NCI-H524 (cell line): ENCODE measurements at regions not wholly inside any gene's neighbourhood (a gene's known extent, or its start where the extent isn't known, plus 50 kb on each side); places are given as distances from the start of the nearest gene placed in this dataset.

Experiments used
- DNase-seq, 2 experiments: peaks; one replicate each; lab custom pipeline; 2025; lab: John Stamatoyannopoulos, UW

- no peak for DNase-seq
Observed at GRCh38 chr7:47043304-47043703, 538.6 kb downstream of the TNS3 start.

DNA sequence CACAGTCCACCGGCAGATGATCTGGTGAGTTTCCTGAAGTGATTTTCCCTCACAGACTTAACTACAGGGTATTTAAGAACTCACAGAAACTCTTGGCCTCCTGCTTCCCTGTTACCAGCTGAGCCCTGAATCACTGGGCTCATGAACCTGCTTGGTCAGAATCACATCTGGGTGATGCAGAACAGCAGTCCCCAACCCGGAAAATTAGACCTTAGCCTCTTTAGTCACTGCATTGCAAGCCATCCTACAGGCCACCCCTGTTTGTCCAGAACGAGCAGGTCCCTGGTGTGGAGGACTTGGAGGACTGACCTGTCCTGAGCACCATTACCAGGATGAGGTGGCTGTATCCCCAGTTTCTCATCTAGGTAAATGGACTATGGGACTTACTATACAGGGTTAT lies 539.2 kb downstream of the TNS3 start:
- no peak for DNase-seq

DNA sequence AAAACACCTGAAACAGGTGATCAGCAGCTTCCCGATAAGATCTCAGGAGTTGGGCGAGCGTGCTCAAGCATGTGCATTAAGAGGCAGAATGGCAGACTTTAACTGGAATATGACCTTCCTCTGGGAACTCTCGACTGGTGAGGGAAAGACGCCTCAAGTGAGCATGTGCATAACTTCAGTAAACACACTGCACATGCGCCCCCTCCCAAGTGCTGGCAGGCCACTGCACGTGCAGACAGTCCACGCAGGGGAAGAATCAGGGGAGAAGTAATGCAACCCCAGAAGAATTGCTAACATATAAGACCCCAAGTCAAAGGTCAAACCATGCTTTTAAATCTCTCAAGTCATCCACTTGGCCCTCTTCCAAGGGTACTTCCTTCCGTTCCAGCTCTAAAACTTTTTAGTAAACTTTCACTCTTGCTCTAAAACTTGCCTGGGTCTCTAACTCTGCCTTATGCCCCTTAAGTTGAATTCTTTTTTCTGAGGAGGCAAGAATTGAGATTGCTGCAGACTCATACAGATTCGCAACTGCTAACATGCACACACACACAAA lies 541.0 kb downstream of the TNS3 start:
- DNase-seq = no peak

DNA sequence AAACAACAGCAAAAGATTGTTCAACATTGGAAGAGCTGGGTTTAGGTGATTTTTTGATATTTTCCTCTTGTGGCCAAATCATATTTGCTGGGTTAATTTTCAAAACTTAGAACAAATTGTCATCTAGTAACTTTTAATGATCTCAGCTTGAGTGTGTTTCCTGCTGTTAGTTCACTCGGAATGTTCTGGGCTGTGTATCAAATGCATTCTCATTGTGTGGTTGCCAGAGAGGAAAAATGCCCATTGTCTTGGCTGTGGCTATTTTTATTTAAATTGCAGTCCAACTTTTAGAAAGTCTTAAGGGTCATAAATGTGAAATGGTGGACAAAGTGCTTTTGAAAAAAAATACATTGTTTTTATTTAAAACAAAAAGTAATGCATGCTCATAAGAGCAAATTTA lies 542.0 kb downstream of the TNS3 start:
- DNase-seq = no peak

DNA sequence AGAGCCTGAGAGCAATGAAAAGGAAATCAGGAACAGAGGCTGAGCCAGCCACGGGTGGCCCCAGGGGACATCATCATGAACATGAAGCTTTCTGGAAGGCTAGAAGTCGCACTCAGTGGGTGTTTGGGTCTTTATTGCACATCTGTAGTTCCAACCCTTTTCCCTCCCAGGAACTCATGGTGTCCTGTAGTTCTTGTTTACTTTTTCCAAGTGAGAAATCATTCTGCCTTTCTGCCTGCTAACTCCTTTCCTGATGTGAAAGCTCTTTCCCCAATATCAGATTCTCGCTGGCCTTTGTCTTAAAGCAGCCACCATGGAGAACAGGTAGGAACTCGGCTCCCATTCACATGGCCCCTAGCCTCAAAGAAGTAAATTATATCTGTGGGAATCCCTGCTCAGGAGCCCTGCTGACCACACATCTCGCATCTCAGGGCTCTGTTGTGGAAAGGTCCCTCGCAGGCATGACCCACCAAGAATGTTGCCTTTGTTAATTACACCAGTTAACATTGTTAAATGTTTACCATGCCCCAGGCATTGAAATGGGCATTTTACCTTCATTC lies 542.7 kb downstream of the TNS3 start:
- no peak for DNase-seq

GRCh38 chr7:47038621-47039020 lies 543.3 kb downstream of the TNS3 start:
- no peak for DNase-seq

DNA sequence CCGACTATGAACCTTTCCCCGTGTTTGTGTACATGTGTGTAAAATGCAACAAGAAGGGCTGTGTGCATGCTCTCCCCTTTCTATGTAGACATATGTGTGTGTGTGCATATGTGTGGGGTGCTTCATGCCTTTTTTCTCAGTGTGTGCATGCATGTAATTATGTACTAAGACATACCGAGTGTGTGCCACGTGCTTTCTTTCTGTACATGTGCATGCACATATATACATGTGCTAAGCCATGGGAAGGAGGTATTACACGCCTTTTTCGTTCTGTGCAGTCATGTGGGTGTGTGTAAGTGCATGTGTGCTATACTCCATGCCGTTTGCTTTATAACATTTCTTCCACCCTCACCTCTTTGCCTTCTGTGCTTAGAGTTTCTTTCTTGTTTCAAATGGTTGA lies 544.3 kb downstream of the TNS3 start:
- DNase-seq = no peak

DNA sequence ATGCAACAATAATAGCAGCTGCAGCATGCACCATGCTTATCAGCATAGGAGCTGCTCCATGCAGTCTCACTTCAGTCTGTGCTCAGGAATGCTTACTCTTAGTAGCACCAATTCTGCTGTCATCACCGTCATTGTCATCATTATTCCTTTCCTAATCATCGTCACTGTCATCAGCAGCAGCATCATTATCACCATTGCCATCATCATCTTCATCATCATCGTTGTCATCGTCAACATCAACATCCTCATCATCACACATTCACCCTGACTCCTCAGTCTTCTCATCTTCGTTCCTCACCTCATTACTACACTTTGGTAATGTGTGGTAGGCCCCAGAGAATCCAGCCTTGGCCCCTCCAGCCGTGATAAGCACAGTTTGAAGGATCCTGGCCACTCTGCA lies 545.0 kb downstream of the TNS3 start:
- DNase-seq = no peak

DNA sequence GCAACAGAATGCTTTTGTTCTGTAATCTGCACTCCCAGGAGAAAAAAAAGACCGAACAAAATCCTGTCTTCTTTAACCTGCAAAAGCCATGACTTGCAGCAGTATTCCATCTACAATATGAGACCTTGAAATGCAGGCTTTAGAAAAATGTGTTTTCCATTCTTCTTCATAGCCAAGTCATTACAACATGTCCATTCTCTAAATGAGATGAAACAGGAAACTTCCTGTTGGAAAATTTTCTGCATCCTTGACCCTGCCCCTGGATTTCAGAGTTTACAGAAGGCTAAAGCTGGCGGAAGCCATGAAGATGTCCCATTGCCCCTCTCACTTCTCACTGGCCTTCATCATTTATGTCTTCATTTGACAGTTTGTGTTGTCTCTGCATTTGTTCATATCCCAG lies 546.4 kb downstream of the TNS3 start:
- no peak for DNase-seq

- DNase-seq = peak; percentile 1 to 56
Observed at GRCh38 chr7:47034180-47034579, 547.7 kb downstream of the TNS3 start.

- no peak for DNase-seq
Observed at GRCh38 chr7:47032536-47032908, 549.4 kb downstream of the TNS3 start.

DNA sequence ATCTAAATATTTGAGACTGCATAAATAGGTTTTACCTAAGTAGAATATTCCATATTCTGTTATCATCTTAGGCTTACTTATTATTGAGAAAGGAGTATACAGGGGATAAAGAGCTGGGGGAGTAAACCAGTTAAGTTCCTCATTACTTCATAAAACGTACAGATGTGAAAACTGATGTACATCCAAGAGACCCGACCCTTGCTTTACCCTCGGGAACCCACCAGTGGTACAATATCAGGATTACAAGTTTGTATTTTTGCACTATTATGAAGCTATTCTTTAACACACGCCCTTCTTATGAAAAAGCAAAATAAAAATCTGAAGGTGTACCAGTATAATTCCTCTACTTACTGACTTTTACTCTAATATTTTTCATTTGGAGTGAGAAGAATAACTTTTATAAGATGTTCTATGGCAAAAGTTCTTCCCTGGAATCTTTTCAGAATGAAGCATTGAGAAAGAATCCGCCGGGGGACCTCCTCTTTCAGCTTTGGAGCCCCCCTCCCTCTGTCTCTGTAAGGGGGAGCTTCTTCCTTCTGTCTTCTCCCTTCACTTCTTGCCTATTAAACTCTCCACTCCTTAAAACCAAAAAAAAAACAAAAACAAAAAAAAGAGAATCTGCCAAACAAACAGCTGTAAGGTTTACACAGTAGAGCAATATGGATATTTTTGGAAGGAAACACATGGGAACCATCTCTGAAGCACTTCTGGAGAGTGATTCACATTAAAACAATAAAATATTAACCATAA lies 550.0 kb downstream of the TNS3 start:
- no peak for DNase-seq

GRCh38 chr7:47028284-47028683 lies 553.6 kb downstream of the TNS3 start:
- no peak for DNase-seq

DNA sequence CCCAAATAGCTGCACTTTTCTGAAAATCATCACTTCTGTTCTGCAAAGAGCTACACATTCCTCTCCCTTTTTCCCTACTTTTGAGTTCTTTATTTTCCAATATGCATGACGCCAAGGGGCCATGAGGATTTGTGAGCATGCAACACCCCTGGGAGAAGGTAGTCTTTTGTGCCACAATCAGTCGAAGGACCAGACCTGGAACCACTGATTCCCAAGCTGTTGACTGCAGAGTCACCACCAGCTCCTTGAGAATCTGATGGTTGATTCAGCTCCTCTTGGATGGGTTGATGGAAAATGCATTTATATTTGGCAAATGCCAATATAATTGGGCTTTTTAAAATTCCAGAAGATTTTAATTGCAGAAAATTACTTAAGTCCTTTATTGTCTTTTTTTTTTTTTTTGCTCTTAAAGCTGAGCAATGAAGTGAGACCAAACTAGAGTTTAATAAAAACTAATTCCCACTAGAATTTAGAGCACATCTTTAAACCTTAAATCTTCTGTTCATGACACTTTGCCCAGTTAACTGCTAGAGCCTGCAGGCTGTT lies 554.1 kb downstream of the TNS3 start:
- no peak for DNase-seq

GRCh38 chr7:47026780-47027361 lies 555.0 kb downstream of the TNS3 start:
- no peak for DNase-seq

DNA sequence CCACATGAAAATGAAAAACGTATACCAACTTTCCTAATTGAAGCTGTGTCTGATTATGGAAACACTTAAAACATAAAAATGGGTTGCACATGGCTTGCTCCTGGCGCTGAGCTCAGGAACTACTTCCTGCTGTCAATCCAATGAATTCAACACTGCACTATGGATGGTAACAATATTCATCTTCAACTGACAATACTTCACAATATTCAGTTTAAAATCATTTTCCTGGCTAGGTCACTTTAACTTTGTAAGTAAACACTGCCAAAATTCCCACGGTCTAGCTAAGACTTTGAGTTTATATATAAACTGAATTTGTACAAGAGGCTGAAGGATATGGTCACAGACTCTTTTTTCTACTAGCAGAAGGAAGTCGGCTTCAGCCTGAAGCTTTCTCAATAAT lies 556.9 kb downstream of the TNS3 start:
- DNase-seq = no peak

DNA sequence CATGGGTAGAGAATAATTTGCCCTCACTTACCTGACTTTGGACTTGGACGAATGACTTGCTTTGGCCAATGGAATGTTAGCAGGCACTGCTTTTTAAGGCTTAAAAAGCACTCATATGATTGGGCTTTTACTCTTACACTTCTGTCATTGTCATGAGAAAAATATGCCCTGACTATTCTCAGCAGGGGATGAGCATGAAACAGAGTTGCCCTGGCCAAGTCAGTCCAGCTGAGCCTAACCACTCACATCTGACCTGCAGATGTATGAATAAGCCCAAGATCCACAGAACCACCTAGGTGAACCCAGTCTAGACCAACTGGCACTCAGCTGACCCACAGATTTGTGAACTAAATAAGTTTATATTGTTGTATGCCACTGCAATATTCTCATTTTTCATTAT lies 573.5 kb downstream of the TNS3 start:
- DNase-seq = no peak

DNA sequence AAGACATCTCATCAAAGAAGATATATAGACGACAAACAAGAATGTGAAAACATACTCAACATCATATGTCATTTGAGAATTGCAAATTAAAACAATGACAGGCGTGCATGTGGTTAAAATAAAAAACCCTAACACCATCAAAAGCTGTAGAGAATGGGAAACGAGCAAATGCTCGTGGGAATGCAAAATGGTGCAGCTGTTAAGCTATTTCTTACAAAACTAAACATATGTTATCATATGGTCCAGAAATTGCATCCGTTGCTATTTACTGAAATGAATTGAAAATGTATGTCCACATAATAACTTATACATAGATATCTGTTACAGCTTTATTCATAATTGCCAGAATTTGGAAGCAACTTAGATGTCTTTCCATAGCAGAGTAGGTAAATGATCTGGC lies 574.4 kb downstream of the TNS3 start:
- DNase-seq = no peak

- DNase-seq = no peak
Observed at GRCh38 chr7:47000561-47000960, 581.4 kb downstream of the TNS3 start.

DNA sequence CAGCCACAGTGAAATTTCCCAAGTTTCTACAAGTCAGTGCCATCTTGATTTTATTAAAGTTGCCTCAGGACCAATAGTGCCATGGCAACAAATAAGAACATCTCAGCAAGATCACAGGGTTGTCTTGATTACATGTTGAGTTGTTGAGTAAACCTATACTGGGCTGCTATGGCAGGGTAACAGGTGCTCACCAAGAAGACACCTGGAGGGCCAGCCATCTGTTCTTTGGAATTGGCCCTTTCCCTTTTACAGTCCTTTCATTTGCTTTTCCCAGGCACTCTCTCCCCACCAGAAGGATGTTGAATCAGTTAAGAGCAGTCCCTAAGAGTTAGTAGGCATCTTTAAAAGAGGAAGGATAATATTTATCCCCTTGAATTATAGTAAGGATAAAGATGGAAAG lies 582.0 kb downstream of the TNS3 start:
- peak; percentile 4 to 60 for DNase-seq

DNA sequence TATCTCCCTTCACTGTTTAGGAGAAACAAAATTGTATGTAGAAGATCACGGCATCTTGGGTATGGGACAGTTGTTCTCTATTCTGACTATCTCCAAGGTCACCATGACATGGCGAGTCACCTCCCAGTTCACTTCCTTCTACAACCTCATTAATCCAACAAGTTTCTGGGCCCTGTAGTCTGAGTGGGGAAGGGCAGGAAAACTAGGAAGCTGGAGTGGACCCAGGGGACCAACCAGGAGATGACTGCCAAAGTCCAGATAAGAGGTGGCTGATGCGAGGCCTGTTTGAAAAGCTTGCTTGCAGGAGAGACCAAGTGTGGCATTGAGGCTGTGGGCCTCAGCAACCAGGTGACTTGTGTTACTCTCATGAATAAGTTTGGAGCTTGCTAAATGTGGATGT lies 584.9 kb downstream of the TNS3 start:
- DNase-seq = no peak

- no peak for DNase-seq
Observed at GRCh38 chr7:46993396-46993795, 588.5 kb downstream of the TNS3 start.

GRCh38 chr7:46990761-46991160 lies 591.1 kb downstream of the TNS3 start:
- DNase-seq = no peak
